ENCODE measurements at regions not wholly inside any gene's neighbourhood (a gene's known extent, or its start where the extent isn't known, plus 50 kb on each side); places are given as distances from the start of the nearest gene placed in this dataset.

DNA sequence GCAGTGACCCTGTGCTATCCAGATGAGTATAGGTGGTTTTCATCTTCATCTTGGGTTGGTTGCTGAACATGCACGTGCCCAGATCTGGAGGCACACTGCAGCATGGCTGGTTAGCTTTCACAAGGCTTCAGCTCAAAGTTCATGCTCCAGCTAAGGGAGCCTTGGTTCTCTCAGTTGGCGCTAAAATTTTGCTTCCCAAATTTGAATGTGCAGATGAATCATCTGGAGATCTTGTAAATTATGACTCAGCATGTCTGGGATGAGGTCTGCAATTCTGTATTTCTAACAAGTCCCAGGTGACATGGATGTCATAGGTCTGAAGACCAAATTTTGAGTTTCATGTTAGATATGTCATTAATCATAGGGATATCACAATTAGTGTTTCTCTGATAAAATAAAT lies 230.8 kb downstream of the FOXA2 start:
- TF ChIP-seq, protein P1, sequence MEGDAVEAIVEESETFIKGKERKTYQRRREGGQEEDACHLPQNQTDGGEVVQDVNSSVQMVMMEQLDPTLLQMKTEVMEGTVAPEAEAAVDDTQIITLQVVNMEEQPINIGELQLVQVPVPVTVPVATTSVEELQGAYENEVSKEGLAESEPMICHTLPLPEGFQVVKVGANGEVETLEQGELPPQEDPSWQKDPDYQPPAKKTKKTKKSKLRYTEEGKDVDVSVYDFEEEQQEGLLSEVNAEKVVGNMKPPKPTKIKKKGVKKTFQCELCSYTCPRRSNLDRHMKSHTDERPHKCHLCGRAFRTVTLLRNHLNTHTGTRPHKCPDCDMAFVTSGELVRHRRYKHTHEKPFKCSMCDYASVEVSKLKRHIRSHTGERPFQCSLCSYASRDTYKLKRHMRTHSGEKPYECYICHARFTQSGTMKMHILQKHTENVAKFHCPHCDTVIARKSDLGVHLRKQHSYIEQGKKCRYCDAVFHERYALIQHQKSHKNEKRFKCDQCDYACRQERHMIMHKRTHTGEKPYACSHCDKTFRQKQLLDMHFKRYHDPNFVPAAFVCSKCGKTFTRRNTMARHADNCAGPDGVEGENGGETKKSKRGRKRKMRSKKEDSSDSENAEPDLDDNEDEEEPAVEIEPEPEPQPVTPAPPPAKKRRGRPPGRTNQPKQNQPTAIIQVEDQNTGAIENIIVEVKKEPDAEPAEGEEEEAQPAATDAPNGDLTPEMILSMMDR (IDR thresholded peaks at IDR 0.05; ENCODE audit: control extremely low read depth in 1 of 3, insufficient read depth in 1 of 3, low read depth in 1 of 3, low read length in 3 of 3) = no peak
- no peak for TF ChIP-seq KDM1A (IDR thresholded peaks at IDR 0.05; ENCODE audit: borderline replicate concordance, low read length)
- TF ChIP-seq CREB1 (IDR thresholded peaks at IDR 0.05) = no peak
- no peak for TF ChIP-seq EP300 (IDR thresholded peaks at IDR 0.05; ENCODE audit: borderline replicate concordance in 1 of 2, low read depth in 2 of 2, low read length in 2 of 2)
- TF ChIP-seq POLR2AphosphoS5 (IDR thresholded peaks at IDR 0.05; ENCODE audit: low read depth, low read length) = no peak
- no peak for TF ChIP-seq USF2 (IDR thresholded peaks at IDR 0.05; ENCODE audit: low read length)
- TF ChIP-seq POLR2A (IDR thresholded peaks at IDR 0.05; ENCODE audit: control extremely low read depth in 1 of 2, low read depth in 2 of 2, low read length in 2 of 2) = no peak
- no peak for TF ChIP-seq SP4 (IDR thresholded peaks at IDR 0.05; ENCODE audit: low read length)
- no peak for TF ChIP-seq MAX (IDR thresholded peaks at IDR 0.05)
- TF ChIP-seq PHF8 (conservative IDR thresholded peaks at IDR 0.05; ENCODE audit: low read depth, low read length) = no peak
- TF ChIP-seq EZH2 (IDR thresholded peaks at IDR 0.05; ENCODE audit: low read depth, low read length, severe bottlenecking) = no peak

All from H1 (cell line).